ENCODE measurements at regions not wholly inside any gene's neighbourhood (a gene's known extent, or its start where the extent isn't known, plus 50 kb on each side); places are given as distances from the start of the nearest gene placed in this dataset.
"Not testable (repeated sequence)": the region's sequence is repeated elsewhere in the genome, so short reads cannot be mapped to it uniquely, and the experiment has no call there.

GRCh38 chr6:103516336-103516735, 1343.4 kb downstream of the HACE1 start:
- Histone ChIP-seq H3K9me3 (ENCODE audit: control insufficient read depth in 2 of 2, insufficient read depth in 1 of 2, low read depth in 1 of 2, low read length in 1 of 2) (no peaks in the 10 kb centered on the region), H3K27ac (ENCODE audit: low read depth in 2 of 2, low read length in 1 of 2) (no peak overlapping the region), H3K27me3 (ENCODE audit: control insufficient read depth in 1 of 2, insufficient read depth in 2 of 2, low read length in 2 of 2) (no peaks in the 10 kb centered on the region), H3K4me1 (ENCODE audit: control insufficient read depth in 2 of 2, insufficient read depth in 2 of 2, low read length in 1 of 2) (no peaks in the 10 kb centered on the region), H3K4me3 (ENCODE audit: low read depth in 1 of 2, low read length in 2 of 2) (no peak overlapping the region), H3K36me3 (ENCODE audit: control insufficient read depth in 2 of 2, insufficient read depth in 2 of 2, low read length in 1 of 2) (no peaks in the 10 kb centered on the region)
- 48 to 56% methylated on average over 3 of the region's 3 CpGs for WGBS, 2 donors

GRCh38 chr6:103507052-103507451, 1352.7 kb downstream of the HACE1 start:
- Histone ChIP-seq H3K9me3 (ENCODE audit: control insufficient read depth in 2 of 2, insufficient read depth in 1 of 2, low read depth in 1 of 2, low read length in 1 of 2) (no peaks in the 10 kb centered on the region), H3K4me3 (ENCODE audit: low read depth in 1 of 2, low read length in 2 of 2) (no peak overlapping the region), H3K27ac (ENCODE audit: low read depth in 2 of 2, low read length in 1 of 2) (no peak overlapping the region), H3K4me1 (ENCODE audit: control insufficient read depth in 2 of 2, insufficient read depth in 2 of 2, low read length in 1 of 2) (no peaks in the 10 kb centered on the region), H3K36me3 (ENCODE audit: control insufficient read depth in 2 of 2, insufficient read depth in 2 of 2, low read length in 1 of 2) (no peaks in the 10 kb centered on the region), H3K27me3 (ENCODE audit: control insufficient read depth in 1 of 2, insufficient read depth in 2 of 2, low read length in 2 of 2) (no peaks in the 10 kb centered on the region)

GRCh38 chr6:103505155-103505518, 1354.6 kb downstream of the HACE1 start:
- Histone ChIP-seq H3K27ac (ENCODE audit: low read depth in 2 of 2, low read length in 1 of 2) (no peak overlapping the region), H3K4me1 (ENCODE audit: control insufficient read depth in 2 of 2, insufficient read depth in 2 of 2, low read length in 1 of 2) (no peaks in the 10 kb centered on the region), H3K36me3 (ENCODE audit: control insufficient read depth in 2 of 2, insufficient read depth in 2 of 2, low read length in 1 of 2) (no peaks in the 10 kb centered on the region), H3K27me3 (ENCODE audit: control insufficient read depth in 1 of 2, insufficient read depth in 2 of 2, low read length in 2 of 2) (no peaks in the 10 kb centered on the region), H3K4me3 (ENCODE audit: low read depth in 1 of 2, low read length in 2 of 2) (no peak overlapping the region), H3K9me3 (ENCODE audit: control insufficient read depth in 2 of 2, insufficient read depth in 1 of 2, low read depth in 1 of 2, low read length in 1 of 2) (no peaks in the 10 kb centered on the region)
- 62 to 66% methylated on average over 2 of the region's 2 CpGs for WGBS, 2 donors

- 35 to 50% methylated on average over 1 of the region's 1 CpG for WGBS, 2 donors
- H3K36me3 ChIP-seq (ENCODE audit: control insufficient read depth in 2 of 2, insufficient read depth in 2 of 2, low read length in 1 of 2) = no peaks in the 10 kb centered on the region
- no peak overlapping the region for H3K27ac ChIP-seq (ENCODE audit: low read depth in 2 of 2, low read length in 1 of 2)
- no peaks in the 10 kb centered on the region for H3K4me1 ChIP-seq (ENCODE audit: control insufficient read depth in 2 of 2, insufficient read depth in 2 of 2, low read length in 1 of 2)
- H3K27me3 ChIP-seq (ENCODE audit: control insufficient read depth in 1 of 2, insufficient read depth in 2 of 2, low read length in 2 of 2) = no peaks in the 10 kb centered on the region
- no peaks in the 10 kb centered on the region for H3K9me3 ChIP-seq (ENCODE audit: control insufficient read depth in 2 of 2, insufficient read depth in 1 of 2, low read depth in 1 of 2, low read length in 1 of 2)
- no peak overlapping the region for H3K4me3 ChIP-seq (ENCODE audit: low read depth in 1 of 2, low read length in 2 of 2)
These were observed 1355.1 kb downstream of the HACE1 start for GRCh38 chr6:103504501-103505154.

GRCh38 chr6:103496588-103496987, 1363.1 kb downstream of the HACE1 start:
- H3K9me3 ChIP-seq (ENCODE audit: control insufficient read depth in 2 of 2, insufficient read depth in 1 of 2, low read depth in 1 of 2, low read length in 1 of 2); H3K36me3 ChIP-seq (ENCODE audit: control insufficient read depth in 2 of 2, insufficient read depth in 2 of 2, low read length in 1 of 2); H3K27ac ChIP-seq (ENCODE audit: low read depth in 2 of 2, low read length in 1 of 2); H3K4me1 ChIP-seq (ENCODE audit: control insufficient read depth in 2 of 2, insufficient read depth in 2 of 2, low read length in 1 of 2); H3K27me3 ChIP-seq (ENCODE audit: control insufficient read depth in 1 of 2, insufficient read depth in 2 of 2, low read length in 2 of 2); H3K4me3 ChIP-seq (ENCODE audit: low read depth in 1 of 2, low read length in 2 of 2): not testable (repeated sequence)
- 91 to 93% methylated on average over 7 to 11 of the region's 11 CpGs for WGBS, 2 donors

GRCh38 chr6:103456652-103457051, 1403.1 kb downstream of the HACE1 start:
- WGBS, 2 donors = 86 to 88% methylated on average over 3 of the region's 3 CpGs
- no peaks in the 10 kb centered on the region for H3K36me3 ChIP-seq (ENCODE audit: control insufficient read depth in 2 of 2, insufficient read depth in 2 of 2, low read length in 1 of 2)

GRCh38 chr6:103455275-103455674, 1404.4 kb downstream of the HACE1 start:
- Histone ChIP-seq H3K27me3 (ENCODE audit: control insufficient read depth in 1 of 2, insufficient read depth in 2 of 2, low read length in 2 of 2) (no peaks in the 10 kb centered on the region), H3K27ac (ENCODE audit: low read depth in 2 of 2, low read length in 1 of 2) (no peak overlapping the region), H3K4me1 (ENCODE audit: control insufficient read depth in 2 of 2, insufficient read depth in 2 of 2, low read length in 1 of 2) (no peaks in the 10 kb centered on the region), H3K9me3 (ENCODE audit: control insufficient read depth in 2 of 2, insufficient read depth in 1 of 2, low read depth in 1 of 2, low read length in 1 of 2) (no peaks in the 10 kb centered on the region), H3K4me3 (ENCODE audit: low read depth in 1 of 2, low read length in 2 of 2) (no peak overlapping the region), H3K36me3 (ENCODE audit: control insufficient read depth in 2 of 2, insufficient read depth in 2 of 2, low read length in 1 of 2) (no peaks in the 10 kb centered on the region)
- WGBS, 2 donors = 80 to 84% methylated on average over 1 of the region's 1 CpG

More at GRCh38 chr6:103456652-103457051, 1403.1 kb downstream of the HACE1 start:
- Histone ChIP-seq H3K4me3 (ENCODE audit: low read depth in 1 of 2, low read length in 2 of 2) (no peak overlapping the region), H3K27ac (ENCODE audit: low read depth in 2 of 2, low read length in 1 of 2) (no peak overlapping the region), H3K4me1 (ENCODE audit: control insufficient read depth in 2 of 2, insufficient read depth in 2 of 2, low read length in 1 of 2) (no peaks in the 10 kb centered on the region), H3K9me3 (ENCODE audit: control insufficient read depth in 2 of 2, insufficient read depth in 1 of 2, low read depth in 1 of 2, low read length in 1 of 2) (no peaks in the 10 kb centered on the region), H3K27me3 (ENCODE audit: control insufficient read depth in 1 of 2, insufficient read depth in 2 of 2, low read length in 2 of 2) (no peaks in the 10 kb centered on the region)

- H3K27ac ChIP-seq (ENCODE audit: low read depth in 2 of 2, low read length in 1 of 2) = no peak overlapping the region
- WGBS, 2 donors = 77 to 81% methylated on average over 1 of the region's 1 CpG
- no peaks in the 10 kb centered on the region for H3K36me3 ChIP-seq (ENCODE audit: control insufficient read depth in 2 of 2, insufficient read depth in 2 of 2, low read length in 1 of 2)
- H3K4me3 ChIP-seq (ENCODE audit: low read depth in 1 of 2, low read length in 2 of 2) = no peak overlapping the region
- H3K27me3 ChIP-seq (ENCODE audit: control insufficient read depth in 1 of 2, insufficient read depth in 2 of 2, low read length in 2 of 2) = no peaks in the 10 kb centered on the region
- H3K4me1 ChIP-seq (ENCODE audit: control insufficient read depth in 2 of 2, insufficient read depth in 2 of 2, low read length in 1 of 2) = no peaks in the 10 kb centered on the region
- no peaks in the 10 kb centered on the region for H3K9me3 ChIP-seq (ENCODE audit: control insufficient read depth in 2 of 2, insufficient read depth in 1 of 2, low read depth in 1 of 2, low read length in 1 of 2)
These were observed 1450.2 kb downstream of the HACE1 start for GRCh38 chr6:103409475-103409874.

- H3K36me3 ChIP-seq (ENCODE audit: control insufficient read depth in 2 of 2, insufficient read depth in 2 of 2, low read length in 1 of 2) = no peaks in the 10 kb centered on the region
- H3K4me3 ChIP-seq (ENCODE audit: low read depth in 1 of 2, low read length in 2 of 2) = no peak overlapping the region
- H3K27me3 ChIP-seq (ENCODE audit: control insufficient read depth in 1 of 2, insufficient read depth in 2 of 2, low read length in 2 of 2) = no peaks in the 10 kb centered on the region
- no peak overlapping the region for H3K27ac ChIP-seq (ENCODE audit: low read depth in 2 of 2, low read length in 1 of 2)
- WGBS, 2 donors = 76 to 82% methylated on average over 12 of the region's 12 CpGs
- H3K4me1 ChIP-seq (ENCODE audit: control insufficient read depth in 2 of 2, insufficient read depth in 2 of 2, low read length in 1 of 2) = no peaks in the 10 kb centered on the region
- no peaks in the 10 kb centered on the region for H3K9me3 ChIP-seq (ENCODE audit: control insufficient read depth in 2 of 2, insufficient read depth in 1 of 2, low read depth in 1 of 2, low read length in 1 of 2)
These were observed 1454.4 kb downstream of the HACE1 start for GRCh38 chr6:103405321-103405720.

GRCh38 chr6:103404799-103405198, 1454.9 kb downstream of the HACE1 start:
- Histone ChIP-seq H3K36me3 (ENCODE audit: control insufficient read depth in 2 of 2, insufficient read depth in 2 of 2, low read length in 1 of 2) (no peaks in the 10 kb centered on the region), H3K27ac (ENCODE audit: low read depth in 2 of 2, low read length in 1 of 2) (no peak overlapping the region), H3K4me3 (ENCODE audit: low read depth in 1 of 2, low read length in 2 of 2) (no peak overlapping the region), H3K4me1 (ENCODE audit: control insufficient read depth in 2 of 2, insufficient read depth in 2 of 2, low read length in 1 of 2) (no peaks in the 10 kb centered on the region), H3K9me3 (ENCODE audit: control insufficient read depth in 2 of 2, insufficient read depth in 1 of 2, low read depth in 1 of 2, low read length in 1 of 2) (no peaks in the 10 kb centered on the region), H3K27me3 (ENCODE audit: control insufficient read depth in 1 of 2, insufficient read depth in 2 of 2, low read length in 2 of 2) (no peaks in the 10 kb centered on the region)
- WGBS, 2 donors = 92% methylated on average over 8 of the region's 8 CpGs
